ENCODE measurements at regions not wholly inside any gene's neighbourhood (a gene's known extent, or its start where the extent isn't known, plus 50 kb on each side); places are given as distances from the start of the nearest gene placed in this dataset.
"Not testable (repeated sequence)": the region's sequence is repeated elsewhere in the genome, so short reads cannot be mapped to it uniquely, and the experiment has no call there.

DNA sequence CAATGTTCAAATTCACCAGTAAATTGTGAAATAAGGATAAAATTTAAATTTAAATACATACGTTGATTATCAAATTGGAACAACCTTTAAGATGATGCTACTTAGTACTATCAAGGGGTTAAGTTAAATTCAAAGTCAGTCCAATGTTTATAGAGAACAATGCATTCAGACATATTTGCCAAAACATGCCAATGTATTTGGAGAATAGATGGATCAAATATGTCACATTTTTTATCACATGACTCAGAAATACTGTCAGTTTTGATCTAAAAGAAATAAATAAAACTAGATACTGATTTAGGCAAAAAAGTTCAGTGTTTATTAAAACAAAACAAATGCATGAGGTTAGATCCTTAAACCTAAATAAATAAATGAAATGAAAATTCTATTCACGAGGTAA, 281.2 kb downstream of the SLITRK5 start:
- no peaks in the 10 kb centered on the region for H3K27me3 ChIP-seq
- H3K4me1 ChIP-seq = no peaks in the 10 kb centered on the region
- H3K36me3 ChIP-seq = no peaks in the 10 kb centered on the region
- no peak for DNase-seq (ENCODE audit: extremely low spot score in 2 of 2)
- TF ChIP-seq, protein P1, sequence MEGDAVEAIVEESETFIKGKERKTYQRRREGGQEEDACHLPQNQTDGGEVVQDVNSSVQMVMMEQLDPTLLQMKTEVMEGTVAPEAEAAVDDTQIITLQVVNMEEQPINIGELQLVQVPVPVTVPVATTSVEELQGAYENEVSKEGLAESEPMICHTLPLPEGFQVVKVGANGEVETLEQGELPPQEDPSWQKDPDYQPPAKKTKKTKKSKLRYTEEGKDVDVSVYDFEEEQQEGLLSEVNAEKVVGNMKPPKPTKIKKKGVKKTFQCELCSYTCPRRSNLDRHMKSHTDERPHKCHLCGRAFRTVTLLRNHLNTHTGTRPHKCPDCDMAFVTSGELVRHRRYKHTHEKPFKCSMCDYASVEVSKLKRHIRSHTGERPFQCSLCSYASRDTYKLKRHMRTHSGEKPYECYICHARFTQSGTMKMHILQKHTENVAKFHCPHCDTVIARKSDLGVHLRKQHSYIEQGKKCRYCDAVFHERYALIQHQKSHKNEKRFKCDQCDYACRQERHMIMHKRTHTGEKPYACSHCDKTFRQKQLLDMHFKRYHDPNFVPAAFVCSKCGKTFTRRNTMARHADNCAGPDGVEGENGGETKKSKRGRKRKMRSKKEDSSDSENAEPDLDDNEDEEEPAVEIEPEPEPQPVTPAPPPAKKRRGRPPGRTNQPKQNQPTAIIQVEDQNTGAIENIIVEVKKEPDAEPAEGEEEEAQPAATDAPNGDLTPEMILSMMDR (IDR thresholded peaks at IDR 0.05) = no peak
- TF ChIP-seq POLR2AphosphoS5 (IDR thresholded peaks at IDR 0.05; ENCODE audit: insufficient read depth in 1 of 2, low read depth in 1 of 2) (no peak), POLR2A (IDR thresholded peaks at IDR 0.05) (no peak)
- H3K27ac ChIP-seq = no peak overlapping the region
- intact Hi-C loops (cut with DNase I) = no loop called here
- H3K9me3 ChIP-seq = no peaks in the 10 kb centered on the region
- H3K4me3 ChIP-seq = no peak overlapping the region

DNA sequence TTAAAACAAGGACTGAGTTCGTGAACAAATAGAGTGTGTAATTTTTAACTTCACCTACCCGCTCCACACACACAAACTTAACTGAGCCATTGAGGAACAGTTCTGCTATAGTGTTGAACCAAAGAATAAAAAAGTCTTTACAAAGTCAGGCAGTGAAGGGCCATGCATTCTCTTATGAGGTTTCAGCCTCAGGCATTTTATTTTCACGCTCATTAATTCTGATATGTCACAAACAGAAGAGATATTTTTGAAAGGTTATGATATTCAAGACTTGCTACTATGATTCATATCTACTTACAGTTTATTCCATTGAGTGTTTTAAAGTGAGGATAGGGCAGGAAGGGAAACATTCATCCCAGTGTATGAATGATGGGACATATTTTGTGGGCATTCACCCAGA, 282.2 kb downstream of the SLITRK5 start:
- intact Hi-C loops (cut with DNase I) = no loop called here
- Histone ChIP-seq H3K27me3 (no peaks in the 10 kb centered on the region), H3K27ac (no peak overlapping the region), H3K36me3 (no peaks in the 10 kb centered on the region), H3K4me3 (no peak overlapping the region), H3K9me3 (no peaks in the 10 kb centered on the region), H3K4me1 (no peaks in the 10 kb centered on the region)
- no peak for DNase-seq (ENCODE audit: extremely low spot score in 2 of 2)
- TF ChIP-seq, protein P1 (IDR thresholded peaks at IDR 0.05) = no peak
- TF ChIP-seq POLR2A (IDR thresholded peaks at IDR 0.05) (no peak), POLR2AphosphoS5 (IDR thresholded peaks at IDR 0.05; ENCODE audit: insufficient read depth in 1 of 2, low read depth in 1 of 2) (no peak)

DNA sequence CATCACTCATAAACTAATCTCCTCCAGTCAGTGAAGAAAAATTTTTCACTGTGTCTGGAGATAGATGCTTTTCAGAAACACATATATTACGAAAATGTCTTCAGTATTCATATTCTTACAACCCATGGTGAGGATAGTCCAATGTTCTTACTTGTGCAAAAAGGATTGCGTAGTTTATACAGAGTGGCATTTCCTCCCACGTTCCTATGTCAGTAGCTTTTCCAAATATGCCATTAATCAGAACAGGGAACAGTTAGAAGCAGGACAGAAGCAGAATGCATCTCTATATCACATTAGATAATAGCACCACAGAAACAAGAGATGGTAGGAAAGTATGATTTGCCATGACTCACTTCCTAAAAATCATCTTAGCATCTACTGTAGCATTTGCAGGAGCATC, 282.9 kb downstream of the SLITRK5 start:
- Histone ChIP-seq H3K4me3 (no peak overlapping the region), H3K4me1 (no peaks in the 10 kb centered on the region), H3K36me3 (no peaks in the 10 kb centered on the region), H3K9me3 (no peaks in the 10 kb centered on the region), H3K27ac (no peak overlapping the region), H3K27me3 (no peaks in the 10 kb centered on the region)
- DNase-seq (ENCODE audit: extremely low spot score in 2 of 2) = no peak
- intact Hi-C loops (cut with DNase I) = no loop called here
- no peak for TF ChIP-seq POLR2A (IDR thresholded peaks at IDR 0.05)

GRCh38 chr13:87961546-87961945, 290.4 kb downstream of the SLITRK5 start:
- TF ChIP-seq, protein P1 (IDR thresholded peaks at IDR 0.05) = no peak
- TF ChIP-seq POLR2AphosphoS5 (IDR thresholded peaks at IDR 0.05; ENCODE audit: insufficient read depth in 1 of 2, low read depth in 1 of 2) = no peak
- no peak for TF ChIP-seq POLR2A (IDR thresholded peaks at IDR 0.05)
- H3K9me3 ChIP-seq = no peaks in the 10 kb centered on the region
- intact Hi-C loops (cut with DNase I) = no loop called here

GRCh38 chr13:87972568-87972967, 301.4 kb downstream of the SLITRK5 start:
- no peak overlapping the region for H3K27ac ChIP-seq
- intact Hi-C loops (cut with DNase I) = no loop called here
- H3K36me3 ChIP-seq = no peaks in the 10 kb centered on the region
- TF ChIP-seq POLR2A (IDR thresholded peaks at IDR 0.05) (no peak), POLR2AphosphoS5 (IDR thresholded peaks at IDR 0.05; ENCODE audit: insufficient read depth in 1 of 2, low read depth in 1 of 2) (no peak)
- TF ChIP-seq, protein P1 (IDR thresholded peaks at IDR 0.05) = no peak
- DNase-seq (ENCODE audit: extremely low spot score in 2 of 2) = no peak
- H3K27me3 ChIP-seq = no peaks in the 10 kb centered on the region
- no peaks in the 10 kb centered on the region for H3K9me3 ChIP-seq
- H3K4me3 ChIP-seq = no peak overlapping the region
- no peaks in the 10 kb centered on the region for H3K4me1 ChIP-seq

More at GRCh38 chr13:87961546-87961945, 290.4 kb downstream of the SLITRK5 start:
- H3K36me3 ChIP-seq = no peaks in the 10 kb centered on the region
- DNase-seq (ENCODE audit: extremely low spot score in 2 of 2) = no peak
- no peak overlapping the region for H3K4me3 ChIP-seq
- no peaks in the 10 kb centered on the region for H3K4me1 ChIP-seq
- no peak overlapping the region for H3K27ac ChIP-seq
- no peaks in the 10 kb centered on the region for H3K27me3 ChIP-seq

DNA sequence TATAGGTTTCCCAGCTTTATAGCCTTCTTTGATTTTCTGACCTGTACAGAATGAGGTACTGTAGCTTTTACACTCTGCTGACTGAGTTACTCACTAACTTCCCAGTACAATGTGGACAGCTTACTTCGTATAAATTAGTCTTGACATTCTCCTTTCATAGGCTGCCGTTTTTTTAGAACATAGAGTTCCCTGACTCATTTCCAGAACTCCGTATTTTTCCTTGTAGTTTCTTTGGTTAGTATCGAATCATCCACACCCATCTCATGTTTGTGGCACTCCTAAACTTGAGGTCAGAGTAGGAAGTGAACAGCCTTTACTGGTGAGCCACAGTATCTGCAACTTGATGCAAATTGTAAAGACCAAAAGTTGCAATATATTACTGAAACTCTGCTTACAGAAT, 303.9 kb downstream of the SLITRK5 start:
- Histone ChIP-seq H3K4me1 (no peaks in the 10 kb centered on the region), H3K9me3 (no peaks in the 10 kb centered on the region), H3K27me3 (no peaks in the 10 kb centered on the region), H3K4me3 (no peak overlapping the region), H3K27ac (no peak overlapping the region), H3K36me3 (no peaks in the 10 kb centered on the region)
- no peak for TF ChIP-seq POLR2AphosphoS5 (IDR thresholded peaks at IDR 0.05; ENCODE audit: insufficient read depth in 1 of 2, low read depth in 1 of 2)
- TF ChIP-seq POLR2A (IDR thresholded peaks at IDR 0.05) = no peak
- TF ChIP-seq, protein P1 (IDR thresholded peaks at IDR 0.05) = no peak
- intact Hi-C loops (cut with DNase I) = no loop called here
- DNase-seq (ENCODE audit: extremely low spot score in 2 of 2) = no peak

DNA sequence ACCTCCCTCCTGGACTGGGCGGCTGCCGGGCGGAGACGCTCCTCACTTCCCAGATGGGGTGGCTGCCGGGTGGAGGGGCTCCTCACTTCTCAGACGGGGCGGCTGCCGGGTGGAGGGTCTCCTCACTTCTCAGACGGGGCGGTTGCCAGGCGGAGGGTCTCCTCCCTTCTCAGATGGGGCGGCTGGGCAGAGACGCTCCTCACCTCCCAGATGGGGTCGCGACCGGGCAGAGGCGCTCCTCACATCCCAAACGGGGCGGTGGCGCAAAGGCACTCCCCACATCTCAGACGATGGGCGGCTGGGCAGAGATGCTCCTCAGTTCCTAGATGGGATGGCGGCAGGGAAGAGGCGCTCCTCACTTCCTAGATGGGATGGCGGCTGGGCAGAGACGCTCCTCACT, 305.5 kb downstream of the SLITRK5 start:
- H3K27me3 ChIP-seq; H3K9me3 ChIP-seq; H3K36me3 ChIP-seq; H3K4me1 ChIP-seq; H3K27ac ChIP-seq; H3K4me3 ChIP-seq; DNase-seq (ENCODE audit: extremely low spot score in 2 of 2); intact Hi-C loops (cut with DNase I): not testable (repeated sequence)

All from vagina (tissue), 2 donors.